Fibroblast of skin of back (primary cell): ENCODE measurements at regions not wholly inside any gene's neighbourhood (a gene's known extent, or its start where the extent isn't known, plus 50 kb on each side); places are given as distances from the start of the nearest gene placed in this dataset.

ENCODE experiments used
- DNase-seq: peaks from one replicate; pipeline ENCODE4 v3.0.0-alpha.2; 2013

GRCh38 chr3:96330795-96331194 lies 483.6 kb upstream of the EPHA6 start:
- DNase-seq: no peak

- peak; percentile 2 for DNase-seq
These were observed 483.1 kb upstream of the EPHA6 start for GRCh38 chr3:96331341-96331740.

GRCh38 chr3:96334779-96335178 lies 479.6 kb upstream of the EPHA6 start:
- no peak for DNase-seq

GRCh38 chr3:96347289-96347688 lies 467.1 kb upstream of the EPHA6 start:
- DNase-seq: no peak

DNA sequence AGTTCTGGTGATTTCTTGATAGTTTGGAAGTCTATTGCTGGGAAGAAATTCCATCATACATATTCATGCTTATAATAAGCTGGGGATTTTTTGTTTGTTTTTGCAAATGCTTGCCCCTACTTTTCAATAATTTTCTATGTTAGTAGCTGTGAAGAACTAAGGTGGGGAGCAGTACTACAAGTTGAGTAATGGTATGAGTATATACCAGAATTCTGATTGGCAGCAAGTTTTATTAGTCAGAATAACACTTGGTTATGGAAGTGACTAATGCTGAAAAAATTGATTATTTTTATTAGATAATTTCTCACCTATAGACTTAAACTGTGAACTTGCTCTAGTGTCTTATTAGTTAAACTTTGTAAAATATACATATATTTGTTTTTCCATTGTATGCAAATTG lies 462.8 kb upstream of the EPHA6 start:
- peak; percentile 9 for DNase-seq

DNA sequence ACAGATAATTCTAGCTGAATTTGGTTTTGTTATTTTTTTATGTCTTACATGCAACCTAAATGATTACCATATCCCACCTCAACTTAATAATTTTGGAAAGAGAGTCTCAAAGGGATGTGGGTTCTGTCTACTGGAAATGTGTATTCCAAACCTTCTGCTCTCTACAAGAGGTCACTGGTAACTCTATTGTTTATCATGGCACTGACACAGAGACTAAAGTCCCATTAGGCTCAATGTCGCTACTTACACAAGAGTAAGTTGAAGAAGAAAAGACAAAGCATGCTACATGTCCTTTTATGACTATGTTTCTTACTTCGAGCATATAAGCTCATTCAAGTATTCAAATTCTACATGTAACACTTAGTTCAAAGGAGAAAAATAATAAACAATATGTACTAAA lies 460.3 kb upstream of the EPHA6 start:
- DNase-seq: no peak

DNA sequence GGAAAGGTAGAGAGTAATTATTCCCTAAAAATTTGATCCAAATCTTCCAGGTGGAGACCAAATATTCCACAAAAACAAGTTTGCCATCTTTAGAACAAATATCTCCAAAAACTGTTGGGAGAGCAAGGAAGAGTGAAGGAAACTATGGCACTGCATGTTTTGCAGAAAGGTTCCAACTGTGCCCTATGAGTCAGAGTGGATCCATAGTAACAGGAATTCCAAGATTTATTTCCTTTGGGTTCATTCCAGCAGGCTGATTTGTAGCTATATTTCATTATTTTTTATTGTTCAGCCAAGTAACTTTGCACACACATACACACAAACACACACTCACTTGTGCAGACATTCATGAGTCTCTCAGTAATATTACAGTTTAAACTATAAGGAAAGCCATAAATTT lies 459.7 kb upstream of the EPHA6 start:
- peak; percentile 69 for DNase-seq

- DNase-seq: no peak
These were observed 453.2 kb upstream of the EPHA6 start for GRCh38 chr3:96361241-96361640.

- DNase-seq: no peak
These were observed 443.8 kb upstream of the EPHA6 start for GRCh38 chr3:96370637-96371036.

DNA sequence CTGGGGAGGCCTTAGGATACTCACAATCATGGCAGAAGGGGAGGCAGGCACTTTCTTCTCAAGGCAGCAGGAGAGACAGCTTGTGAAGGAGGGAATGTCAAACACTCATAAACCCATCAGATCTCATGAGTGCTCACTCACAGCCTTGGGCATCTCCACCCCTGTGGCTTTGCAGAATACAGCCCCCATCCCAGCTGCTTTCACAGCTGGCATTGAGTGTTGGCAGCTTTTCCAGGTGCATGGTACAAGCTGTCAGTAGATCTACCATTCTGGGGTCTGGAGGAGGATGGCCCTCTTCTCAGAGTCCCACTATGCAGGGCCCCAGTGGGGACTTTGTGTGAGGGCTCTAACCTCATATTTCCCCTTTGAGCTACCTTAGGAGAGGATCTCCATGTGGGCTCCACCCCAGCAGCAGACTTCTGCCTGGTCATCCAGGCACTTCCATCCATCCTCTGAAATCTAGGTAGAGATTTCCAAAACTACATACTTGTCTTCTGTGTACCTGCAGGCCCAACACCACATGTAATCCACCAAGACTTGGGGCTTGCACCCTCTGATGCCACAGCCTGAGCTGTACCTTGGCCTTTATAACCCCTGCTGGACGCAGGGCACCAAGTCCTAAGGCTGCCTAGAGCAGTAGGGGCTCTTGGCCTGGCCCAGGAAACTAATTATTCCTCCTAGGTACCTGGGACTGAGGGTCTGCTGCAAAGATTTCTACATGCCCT lies 404.2 kb upstream of the EPHA6 start:
- DNase-seq: no peak

DNA sequence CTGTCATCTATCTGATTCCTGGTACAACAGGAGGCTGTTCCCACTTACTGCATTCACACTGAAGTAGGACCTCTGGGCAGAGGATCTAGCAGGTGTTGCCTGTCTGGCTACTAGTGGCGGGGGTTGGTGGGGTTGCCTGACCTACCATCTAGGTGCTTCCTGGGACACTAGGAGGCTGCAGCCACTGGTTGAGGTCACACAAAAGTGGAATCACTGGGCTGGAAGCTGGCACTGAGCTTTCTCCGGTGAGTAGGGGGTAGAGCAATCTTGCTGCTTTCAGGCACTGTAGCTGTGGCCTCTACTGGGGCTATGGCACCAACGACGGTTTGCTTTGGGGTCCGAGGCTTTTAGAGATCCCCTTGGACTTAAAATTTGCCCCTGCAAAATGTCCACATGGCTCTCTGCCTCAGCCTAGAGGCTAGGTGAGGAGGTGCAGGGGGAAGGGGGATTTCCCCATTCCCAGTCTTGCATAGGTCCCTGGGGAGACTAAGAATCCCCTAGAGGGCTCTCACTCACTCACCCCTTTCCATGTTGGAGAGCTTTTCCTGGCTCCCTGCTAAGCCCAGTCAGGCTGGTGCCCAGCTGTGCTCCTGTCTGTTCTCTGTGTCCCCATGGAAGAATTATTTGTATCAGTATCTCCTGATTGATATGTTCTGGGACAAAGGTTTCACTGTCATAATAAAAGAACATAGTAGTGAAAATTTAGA lies 397.7 kb upstream of the EPHA6 start:
- no peak for DNase-seq

- no peak for DNase-seq
These were observed 386.3 kb upstream of the EPHA6 start for GRCh38 chr3:96428097-96428496.

GRCh38 chr3:96430079-96430478 lies 384.3 kb upstream of the EPHA6 start:
- no peak for DNase-seq

GRCh38 chr3:96434651-96435050 lies 379.7 kb upstream of the EPHA6 start:
- no peak for DNase-seq

DNA sequence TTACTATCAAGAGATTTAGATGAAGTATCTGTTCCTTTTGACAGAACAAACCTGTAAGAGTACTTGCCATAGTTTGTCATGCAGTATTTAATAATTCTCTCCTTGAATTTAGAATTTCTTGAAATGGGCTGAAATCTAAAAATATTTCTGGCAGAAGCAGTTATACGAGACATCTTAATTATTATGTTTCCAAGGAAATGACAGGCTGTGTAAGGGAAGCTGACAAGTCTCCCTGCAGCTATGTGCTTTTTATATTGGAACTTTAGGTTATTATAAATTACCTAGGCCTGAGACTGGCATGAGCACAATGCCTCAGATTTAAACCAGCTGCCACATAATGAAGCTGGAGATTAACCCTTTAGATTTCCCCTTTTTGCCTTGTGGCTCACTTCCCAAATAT lies 365.0 kb upstream of the EPHA6 start:
- DNase-seq: no peak

DNA sequence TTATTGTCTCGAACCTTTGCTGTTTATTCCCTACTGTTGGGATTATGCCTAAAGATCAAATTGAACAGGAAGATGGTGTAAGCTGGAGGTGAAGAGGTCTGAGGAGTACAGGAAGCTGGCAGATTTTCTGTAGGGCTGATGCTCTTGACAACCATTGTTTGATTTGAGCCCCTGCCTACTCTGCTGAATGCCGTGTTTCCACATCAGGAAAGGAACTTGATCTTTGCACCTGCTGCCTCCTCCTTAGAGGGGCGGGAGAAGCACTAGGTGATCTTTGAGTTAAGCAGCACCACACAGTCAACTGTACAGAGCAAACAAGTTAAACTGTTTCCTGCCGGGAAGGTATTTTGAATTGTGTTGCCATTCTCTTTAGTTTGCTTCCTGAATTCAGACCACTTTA lies 364.6 kb upstream of the EPHA6 start:
- no peak for DNase-seq

DNA sequence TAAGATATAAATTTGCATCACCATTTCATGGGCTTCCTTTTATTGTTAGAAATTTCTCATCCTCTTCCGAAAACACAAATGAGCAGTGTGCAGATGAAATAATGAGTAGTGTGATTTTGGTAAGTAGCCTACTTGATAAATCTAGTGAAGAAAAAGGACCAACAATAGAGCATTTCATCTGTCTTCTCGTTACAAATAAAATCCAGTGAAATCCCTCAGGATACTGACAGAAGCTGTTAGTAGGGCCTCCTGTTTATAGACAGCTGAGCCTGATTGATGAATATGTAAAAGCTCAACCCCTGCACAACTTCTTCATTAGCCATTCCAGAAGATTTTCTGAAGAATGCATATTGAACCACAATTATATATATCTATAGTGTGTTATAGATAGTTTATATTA lies 363.7 kb upstream of the EPHA6 start:
- no peak for DNase-seq

- no peak for DNase-seq
These were observed 348.9 kb upstream of the EPHA6 start for GRCh38 chr3:96465521-96465920.

DNA sequence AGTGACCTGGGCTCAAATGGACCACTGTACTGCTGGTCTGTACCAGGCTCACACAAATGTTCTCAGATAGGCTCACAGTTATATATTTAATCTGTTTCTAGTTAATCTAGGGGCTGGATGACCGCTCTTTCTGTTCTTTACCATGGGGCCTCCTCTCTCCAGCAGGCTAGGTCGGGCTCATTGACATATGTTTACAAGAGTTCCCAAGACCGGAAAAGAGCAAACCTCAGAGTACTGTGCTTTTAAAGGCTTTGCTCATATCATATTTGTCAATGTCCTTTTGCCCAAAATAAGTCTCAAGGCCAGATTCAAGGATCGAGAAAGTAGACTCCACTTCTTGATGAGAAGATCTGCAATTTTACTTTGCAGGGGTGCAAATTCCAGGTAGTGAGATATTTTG lies 348.0 kb upstream of the EPHA6 start:
- DNase-seq: no peak

DNA sequence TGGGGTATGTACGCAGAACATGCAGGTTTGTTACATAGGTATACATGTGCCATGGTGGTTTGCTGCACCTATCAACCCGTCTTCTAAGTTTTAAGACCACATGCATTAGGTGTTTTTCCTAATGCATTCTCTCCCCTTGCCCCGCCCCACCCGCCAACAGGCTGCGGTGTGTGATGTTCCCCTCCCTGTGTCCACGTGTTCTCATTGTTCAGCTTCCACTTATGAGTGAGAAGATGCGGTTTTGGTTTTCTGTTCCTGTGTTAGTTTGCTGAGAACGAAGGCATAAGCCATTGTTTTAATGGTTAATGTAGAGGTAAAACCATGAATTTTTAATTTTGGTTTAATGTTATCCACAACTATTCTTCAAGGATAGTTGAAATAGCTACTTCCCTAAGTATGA lies 346.8 kb upstream of the EPHA6 start:
- no peak for DNase-seq

DNA sequence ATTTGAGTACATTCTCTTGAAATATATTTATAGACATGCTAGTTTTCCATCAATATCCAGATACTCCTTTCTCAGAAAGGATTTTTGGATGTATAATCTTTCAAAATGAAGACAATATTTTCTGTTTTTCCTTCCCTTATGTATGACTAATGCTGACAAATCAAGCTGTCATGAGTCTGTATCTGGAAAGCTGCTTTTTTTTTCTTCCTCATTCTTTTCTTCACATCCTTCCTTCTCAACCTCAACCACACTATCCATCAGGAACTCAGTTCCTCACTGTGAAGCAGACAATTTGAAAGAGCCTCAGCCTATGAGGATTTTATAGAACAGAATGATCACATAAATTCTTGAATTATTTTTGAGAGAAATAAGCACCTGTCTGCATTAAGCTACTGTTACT lies 335.9 kb upstream of the EPHA6 start:
- DNase-seq: peak; percentile 57

GRCh38 chr3:96480881-96481280 lies 333.5 kb upstream of the EPHA6 start:
- DNase-seq: no peak

- peak; percentile 78 for DNase-seq
These were observed 331.2 kb upstream of the EPHA6 start for GRCh38 chr3:96483191-96483590.

DNA sequence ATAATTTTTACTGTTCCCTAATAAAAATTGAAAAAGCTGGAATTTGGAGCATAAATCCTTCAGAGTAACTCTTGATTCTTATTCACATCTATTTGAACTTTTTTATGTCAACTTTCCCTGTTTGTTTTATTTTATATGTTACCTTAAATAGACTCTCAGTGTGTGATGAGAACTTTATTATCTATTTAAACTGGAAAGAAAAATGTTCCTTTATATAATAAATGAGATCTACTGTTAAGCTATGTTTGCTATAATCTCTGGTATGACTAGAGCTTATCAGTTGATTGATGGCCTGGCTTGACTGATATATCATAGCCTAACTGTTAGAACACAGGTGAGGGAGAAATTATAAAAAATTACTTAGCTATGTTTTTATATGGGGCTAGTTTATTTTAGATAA lies 330.6 kb upstream of the EPHA6 start:
- DNase-seq: no peak

DNA sequence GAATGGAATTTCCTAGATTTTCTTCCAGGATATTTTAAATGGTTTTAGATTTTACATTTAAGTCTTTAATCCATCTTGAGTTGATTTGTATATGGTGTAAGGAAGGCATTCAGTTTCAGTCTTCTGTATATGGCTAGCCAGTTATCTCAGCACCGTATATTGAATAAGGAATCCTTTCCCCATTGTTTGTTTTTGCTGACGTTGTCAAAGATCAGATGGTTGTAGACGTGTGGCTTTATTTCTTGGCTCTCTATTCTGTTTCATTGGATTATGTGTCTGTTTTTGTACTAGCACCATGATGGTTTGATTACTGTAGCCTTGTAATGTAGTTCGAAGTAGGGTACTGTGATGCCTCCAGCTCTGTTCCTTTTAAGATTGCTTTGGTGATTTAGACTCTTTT lies 325.7 kb upstream of the EPHA6 start:
- DNase-seq: no peak
